NOMO-1 treated with DMSO at 0.1 percent for 48 hours (cell line): ENCODE measurements at regions not wholly inside any gene's neighbourhood (a gene's known extent, or its start where the extent isn't known, plus 50 kb on each side); places are given as distances from the start of the nearest gene placed in this dataset.
"Not testable (repeated sequence)": the region's sequence is repeated elsewhere in the genome, so short reads cannot be mapped to it uniquely, and the experiment has no call there.

Source experiments
- DNase-seq: peaks from one replicate; lab custom pipeline; 2025; ENCODE audit not compliant: unreplicated experiment; lab: John Stamatoyannopoulos, UW

DNA sequence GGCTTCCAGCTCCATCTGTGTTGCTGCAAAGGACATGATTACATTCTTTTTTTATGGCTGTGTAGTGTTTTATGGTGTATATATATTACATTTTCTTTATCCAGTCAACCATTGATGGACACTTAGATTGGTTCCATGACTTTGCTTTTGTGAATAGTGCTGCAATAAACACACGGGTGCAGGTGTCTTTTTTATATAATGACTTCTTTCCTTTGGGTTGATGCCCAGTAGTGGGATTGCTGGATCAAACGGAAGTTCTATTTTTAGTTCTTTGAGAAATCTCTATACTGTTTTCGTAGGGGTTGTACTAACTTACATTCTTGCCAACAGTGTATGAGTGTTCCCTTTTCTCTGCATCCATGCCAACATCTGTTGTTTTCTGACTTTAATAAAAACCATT, 189.7 kb downstream of the ACTR3B start:
- no peak for DNase-seq

DNA sequence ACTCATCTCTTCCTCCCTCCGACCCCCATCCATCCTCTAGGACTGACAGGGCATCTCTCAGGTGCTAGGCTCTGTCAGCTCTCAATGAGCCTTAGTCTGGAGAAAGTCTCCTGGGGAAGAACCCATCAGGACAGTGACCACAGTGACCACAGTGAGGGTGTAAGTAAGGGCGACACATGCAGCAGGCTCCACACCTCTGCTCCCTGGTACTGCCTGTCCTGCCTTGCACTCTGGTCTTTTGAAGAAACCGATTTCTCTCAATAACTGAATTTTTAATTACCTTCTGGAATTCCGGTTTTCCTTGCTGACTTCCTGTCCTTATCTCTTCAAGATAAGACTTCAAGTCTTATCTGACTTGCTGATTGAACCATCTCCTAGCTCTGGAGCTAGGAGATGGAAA, 190.2 kb downstream of the ACTR3B start:
- no peak for DNase-seq

DNA sequence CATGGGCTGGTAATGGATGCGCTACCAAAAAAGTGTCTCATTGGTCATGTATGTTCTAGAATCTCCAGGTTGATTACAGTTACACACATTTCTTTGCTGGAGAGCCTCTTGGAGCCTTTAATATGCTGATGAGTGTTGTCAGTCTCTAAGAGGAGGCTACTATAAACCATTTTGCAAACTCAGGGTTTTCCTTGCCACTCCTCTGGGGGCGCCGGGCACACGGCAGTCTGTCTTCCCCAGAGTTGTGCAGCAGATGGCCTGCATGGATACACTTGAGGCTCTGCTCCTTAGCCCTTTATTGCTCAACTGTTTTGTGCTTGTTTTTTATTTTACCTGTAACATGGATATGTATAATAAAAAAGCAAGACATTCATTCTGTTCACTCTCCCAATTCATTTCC, 196.5 kb downstream of the ACTR3B start:
- DNase-seq, result no peak

DNA sequence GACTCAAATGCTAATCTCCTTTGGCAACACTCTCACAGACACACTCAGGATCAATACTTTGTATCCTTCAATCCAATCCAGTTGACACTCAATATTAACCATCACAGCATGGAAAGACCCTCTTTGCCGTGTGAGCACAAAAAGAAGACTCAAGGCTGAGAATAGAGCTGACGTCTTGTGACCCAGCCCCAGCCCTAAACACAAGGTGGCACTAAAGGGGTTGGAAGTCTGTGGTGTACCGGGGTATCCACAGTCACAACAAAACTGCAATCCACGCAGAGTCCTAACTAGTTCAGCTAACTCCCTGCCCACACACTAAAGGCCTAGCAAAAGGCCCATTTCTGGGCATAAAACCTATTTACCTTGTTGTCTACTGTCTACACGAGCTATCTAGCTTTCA, 200.1 kb downstream of the ACTR3B start:
- no peak for DNase-seq

DNA sequence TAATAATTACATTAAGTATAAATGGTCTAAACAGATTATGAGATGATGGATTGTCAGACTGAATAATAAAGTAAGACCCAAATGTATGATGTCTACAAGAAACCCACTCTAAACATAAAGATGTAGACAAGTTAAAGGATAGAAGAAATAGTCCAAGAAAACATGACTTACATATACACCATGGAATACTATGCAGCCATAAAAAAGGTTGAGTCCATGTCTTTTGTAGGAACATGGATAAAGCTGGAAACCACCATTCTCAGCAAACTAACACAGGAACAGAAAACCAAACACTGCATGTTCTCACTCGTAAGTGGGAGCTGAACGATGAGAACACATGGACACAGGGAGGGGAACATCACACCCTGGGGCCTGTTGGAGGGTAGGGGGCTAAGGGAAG, 202.2 kb downstream of the ACTR3B start:
- DNase-seq, result not testable (repeated sequence)

DNA sequence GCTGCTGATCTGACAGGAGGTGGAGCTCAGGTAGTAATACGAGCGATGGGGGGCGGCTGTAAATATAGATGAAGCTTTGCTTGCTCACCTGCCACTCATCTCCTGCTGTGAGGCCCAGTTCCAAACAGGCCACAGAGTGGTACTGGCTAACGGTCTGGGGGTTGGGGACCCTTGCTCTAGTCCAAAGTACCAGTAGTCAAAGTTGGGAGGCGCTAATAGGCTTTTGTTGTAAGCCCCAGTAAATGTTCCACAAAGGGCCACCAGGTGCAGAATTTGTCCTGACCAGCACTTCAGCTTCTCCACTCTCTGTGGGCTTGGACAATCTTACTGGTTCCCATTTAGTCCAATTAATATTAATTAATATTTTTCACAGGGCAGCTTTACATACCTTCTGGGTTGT, 206.6 kb downstream of the ACTR3B start:
- no peak for DNase-seq

DNA sequence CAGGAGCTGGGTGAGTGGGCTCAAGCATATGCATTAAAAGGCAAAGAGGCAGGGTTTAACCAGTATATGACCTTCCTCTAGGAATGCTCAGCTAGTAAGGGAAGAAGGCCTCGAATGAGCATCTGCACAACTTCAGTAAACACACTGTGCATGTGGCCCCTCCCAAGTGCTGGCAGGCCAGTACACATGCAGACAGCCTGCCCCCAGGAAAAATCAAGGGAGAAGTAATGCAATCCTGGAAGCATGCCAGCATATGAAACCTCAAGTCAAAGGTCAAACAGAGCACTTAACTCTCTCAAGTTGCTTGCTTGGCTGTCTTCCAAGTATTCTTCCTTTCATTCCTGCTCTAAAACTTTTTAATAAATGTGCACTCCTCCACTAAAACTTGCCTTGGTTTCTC, 208.4 kb downstream of the ACTR3B start:
- no peak for DNase-seq

DNA sequence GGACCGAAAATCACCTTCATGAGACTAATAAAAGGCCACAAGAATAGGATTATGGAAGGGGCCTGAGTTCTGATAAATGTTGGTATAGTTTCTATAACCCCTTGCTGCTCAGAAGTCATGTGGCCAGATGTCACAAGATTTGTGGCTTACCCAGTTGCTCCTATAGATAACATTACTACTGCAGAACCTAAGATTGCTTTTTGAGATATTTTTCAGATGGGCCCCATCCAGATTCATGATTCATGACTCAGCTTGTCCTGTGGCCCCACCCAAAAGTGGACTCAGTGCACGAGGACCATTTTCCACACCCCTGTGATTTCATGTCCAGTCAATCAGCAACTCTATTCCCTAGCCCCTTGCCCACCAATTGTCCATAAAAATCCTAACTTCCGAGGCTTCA, 209.0 kb downstream of the ACTR3B start:
- no peak for DNase-seq

DNA sequence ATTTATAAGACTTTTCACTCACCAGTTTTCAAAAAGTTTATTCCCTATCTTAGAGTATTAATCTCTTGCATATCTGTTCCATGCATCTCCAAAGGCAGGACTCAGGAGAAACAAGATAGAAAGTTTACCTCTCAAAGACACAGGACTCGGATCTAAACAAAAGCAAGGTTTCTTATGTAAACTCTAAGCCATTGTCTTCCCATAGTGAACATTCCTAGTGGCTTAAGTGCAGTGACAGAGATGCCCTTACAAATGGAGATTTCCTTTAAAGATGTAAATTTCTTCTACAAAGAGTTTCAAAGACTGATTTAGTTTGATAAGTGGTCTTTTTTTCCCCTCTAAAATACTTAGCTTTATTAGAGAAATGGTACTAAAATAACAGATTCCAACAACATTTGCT, 209.8 kb downstream of the ACTR3B start:
- no peak for DNase-seq

DNA sequence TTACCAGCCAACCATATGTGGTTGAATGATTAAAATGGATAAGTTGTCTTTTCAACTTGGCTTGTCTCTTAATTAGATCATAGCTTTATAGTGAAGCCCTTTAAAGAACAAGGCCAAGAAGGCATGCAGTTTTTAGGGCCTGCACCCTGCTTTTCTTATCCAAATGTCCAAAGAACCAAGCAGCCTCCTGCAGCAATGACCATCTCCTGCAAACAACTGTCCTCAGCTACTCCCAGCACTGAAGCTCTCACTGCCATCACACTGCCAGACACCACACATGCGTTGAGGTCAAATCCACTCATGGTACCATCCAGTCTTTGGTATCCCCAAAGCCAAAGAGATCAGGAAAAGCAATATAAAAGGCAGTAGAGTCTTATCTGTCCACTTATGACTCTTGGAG, 210.3 kb downstream of the ACTR3B start:
- DNase-seq, result no peak

DNA sequence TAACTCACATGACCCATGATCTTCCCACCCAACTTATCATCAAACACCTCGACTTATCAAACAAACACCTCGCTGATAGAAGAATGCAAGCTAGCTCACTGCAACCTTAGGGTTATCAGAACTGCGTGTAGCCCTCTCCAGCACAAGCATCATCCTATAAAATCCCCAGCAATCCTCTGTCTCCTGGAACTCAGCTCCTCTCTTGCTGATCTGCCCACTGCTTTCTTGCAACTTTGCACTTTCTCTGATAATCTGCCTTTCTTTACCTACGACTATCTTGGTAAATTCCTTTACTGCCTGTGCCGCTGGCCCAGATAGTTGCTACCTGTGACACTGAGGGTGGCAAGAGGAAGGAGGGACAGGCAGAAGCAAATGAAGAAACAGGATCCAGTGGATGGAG, 210.9 kb downstream of the ACTR3B start:
- DNase-seq, result no peak

DNA sequence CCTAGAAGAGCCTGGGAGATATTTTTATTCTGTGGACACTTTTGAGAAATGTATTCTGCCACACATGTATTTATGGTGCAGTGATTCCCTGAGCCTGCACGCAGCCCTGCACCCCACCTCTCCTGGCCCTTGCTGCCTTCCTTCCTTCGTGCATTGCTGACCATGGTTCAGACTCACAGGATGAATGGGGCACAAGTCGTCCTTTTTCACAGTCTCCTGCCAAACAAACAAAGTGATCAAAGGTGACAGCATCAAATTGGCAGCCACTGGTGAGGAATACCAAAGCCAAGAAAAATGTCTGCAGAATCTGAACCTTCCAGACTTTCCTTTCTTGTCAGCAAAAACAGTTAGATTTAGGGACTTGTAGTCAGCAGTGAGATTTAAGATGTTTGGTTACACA, 215.0 kb downstream of the ACTR3B start:
- DNase-seq, result no peak

DNA sequence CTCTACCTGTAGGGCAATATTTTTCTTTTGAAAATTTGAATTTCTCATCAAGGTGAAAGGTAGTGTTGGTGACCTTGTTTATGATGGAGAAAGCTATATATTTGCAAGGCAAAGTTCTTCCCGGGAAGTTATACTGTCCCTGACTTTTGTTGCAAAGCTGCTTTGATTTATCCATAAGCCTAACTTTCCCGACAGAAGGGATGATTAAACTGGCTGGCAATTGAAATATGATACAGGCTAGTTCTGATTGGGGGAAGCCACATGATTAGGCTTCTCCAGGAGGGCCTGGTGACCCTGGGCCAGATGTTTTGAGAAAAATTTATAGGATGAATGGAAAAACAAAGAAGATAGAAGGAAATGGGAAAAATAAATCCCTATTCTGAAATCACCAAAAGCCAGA, 215.5 kb downstream of the ACTR3B start:
- DNase-seq, result no peak

DNA sequence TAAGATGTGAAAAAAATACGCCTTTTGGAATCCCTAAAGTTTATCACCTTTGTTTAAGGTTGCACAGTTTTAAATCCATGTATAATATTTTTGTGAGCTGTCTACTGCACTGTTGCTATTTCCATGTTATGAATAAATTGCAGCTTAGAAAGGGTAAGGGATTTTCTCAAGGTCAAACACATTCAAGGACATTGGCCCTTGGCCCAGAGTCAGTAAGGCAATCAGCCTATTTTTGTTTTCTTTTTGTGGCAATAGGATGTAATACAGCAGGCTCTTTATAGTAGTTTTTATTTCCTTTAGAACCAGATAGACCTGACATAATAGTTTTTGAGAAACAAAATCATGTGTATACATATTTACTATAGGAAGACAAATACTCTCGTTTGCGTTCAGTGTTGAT, 219.8 kb downstream of the ACTR3B start:
- no peak for DNase-seq

DNA sequence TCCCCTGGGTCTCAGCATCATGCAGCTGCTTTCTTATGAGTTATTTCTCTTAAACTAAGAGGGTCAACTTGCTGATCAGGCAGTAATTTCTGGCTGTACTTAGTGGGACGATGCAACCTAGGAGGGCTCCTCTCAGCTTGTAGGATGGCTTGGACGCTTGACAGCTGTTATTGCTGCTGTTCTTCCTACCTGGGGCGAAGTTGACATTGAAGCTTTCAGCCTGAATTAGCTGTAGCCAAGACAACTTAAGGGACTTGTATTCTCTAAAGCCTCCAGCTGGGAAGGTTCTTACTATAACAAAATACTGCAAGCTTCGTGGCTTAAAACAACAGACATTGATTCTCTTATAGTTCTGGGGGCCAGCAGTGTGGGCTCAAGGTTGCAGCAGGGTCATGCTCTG, 224.9 kb downstream of the ACTR3B start:
- DNase-seq, result no peak

DNA sequence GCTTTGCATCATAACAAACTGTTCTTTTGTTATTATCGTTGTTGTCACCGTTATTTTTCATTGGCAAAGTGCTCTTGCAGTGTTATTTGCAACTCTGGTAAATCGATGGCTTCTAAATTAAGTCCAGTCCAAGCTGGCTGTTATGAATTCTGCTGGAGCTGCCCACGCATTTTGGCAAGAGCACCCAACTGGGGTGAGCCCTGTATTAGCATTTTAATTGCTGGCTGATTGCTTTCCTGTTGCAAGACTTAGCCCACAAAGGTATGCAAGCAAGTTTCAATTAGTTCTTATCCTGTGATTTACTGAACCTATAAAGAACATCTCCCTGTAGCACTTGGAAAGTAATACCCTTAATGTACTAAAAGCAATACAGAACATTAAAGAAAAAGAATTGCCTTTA, 226.8 kb downstream of the ACTR3B start:
- DNase-seq, result no peak

DNA sequence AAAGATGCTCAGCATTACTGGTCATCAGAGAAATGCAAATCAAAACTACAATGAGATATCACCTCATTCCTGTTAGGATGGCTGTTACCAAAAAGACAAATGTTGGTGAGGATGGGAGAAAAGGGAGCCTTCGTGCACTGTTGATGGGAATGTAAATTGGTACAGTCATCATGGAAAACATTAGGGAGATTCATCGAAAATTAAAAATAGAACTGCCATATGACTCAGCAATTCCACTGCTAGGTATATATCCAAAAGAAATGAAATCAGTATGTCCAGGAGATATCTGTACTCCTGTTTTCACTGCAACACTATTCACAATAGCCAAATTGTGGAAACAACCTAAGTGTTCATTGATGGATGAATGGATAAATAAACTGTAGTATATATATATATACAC, 228.1 kb downstream of the ACTR3B start:
- DNase-seq, result no peak

DNA sequence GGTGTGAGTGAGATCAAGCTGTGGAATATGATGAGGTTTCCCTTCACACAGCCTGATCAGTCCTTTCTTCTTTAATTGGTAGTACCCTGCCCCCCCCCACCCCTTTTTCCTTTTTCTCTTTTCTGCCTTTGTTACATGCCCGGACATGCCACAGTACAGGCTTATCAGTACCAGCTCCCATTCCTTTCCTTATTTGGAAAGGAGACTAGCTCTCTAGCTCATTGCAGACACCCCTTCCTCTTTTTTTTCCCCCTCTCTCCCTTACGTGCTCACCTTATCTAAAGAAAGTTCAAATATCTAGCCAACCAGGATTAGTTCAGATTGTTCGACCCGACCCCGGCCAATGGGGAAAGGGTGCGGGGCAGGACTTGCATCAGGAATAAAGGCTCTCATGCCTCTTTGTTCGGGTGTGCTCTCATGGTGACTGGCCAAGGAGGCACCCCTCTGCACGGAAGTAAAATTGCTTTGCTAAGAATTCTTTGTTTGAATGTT, 230.4 kb downstream of the ACTR3B start:
- DNase-seq, result no peak

DNA sequence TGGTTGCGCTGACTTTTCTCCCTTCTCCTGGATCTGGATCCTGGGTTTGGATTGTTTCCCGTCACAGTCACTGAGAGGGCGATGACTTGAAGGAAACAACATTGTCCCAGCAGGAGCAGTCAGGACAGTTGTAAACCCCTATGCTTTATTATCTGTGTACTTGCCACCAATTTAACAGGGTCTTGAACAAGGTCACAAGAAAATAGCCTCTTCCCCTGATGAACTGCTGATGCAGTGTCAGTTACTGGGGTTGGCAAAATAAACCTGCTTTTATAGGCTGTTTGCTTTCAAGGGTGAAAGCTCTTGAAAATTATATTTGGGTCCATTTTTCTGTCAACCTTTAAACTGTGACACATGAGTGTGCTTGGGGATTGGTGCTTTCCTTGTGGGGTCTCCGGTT, 238.9 kb downstream of the ACTR3B start:
- no peak for DNase-seq

DNA sequence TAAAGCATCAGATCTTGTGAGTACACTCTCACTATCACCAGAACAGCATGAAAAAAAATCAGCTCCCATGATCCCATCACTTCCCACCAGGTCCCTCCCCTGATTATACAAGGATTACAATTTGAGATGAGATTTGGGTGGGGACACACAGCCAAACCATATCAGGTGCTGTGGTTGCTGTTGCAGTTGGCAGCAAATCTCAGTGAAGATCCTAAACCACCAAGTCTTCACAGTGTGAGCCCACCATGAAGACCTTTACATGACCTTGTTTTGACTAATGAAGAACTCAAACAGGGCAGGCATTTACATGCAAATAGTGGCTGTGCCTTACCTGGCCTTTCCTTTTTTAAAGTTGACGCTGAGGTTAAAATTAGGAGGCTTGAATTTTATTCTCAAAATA, 242.6 kb downstream of the ACTR3B start:
- DNase-seq, result no peak

DNA sequence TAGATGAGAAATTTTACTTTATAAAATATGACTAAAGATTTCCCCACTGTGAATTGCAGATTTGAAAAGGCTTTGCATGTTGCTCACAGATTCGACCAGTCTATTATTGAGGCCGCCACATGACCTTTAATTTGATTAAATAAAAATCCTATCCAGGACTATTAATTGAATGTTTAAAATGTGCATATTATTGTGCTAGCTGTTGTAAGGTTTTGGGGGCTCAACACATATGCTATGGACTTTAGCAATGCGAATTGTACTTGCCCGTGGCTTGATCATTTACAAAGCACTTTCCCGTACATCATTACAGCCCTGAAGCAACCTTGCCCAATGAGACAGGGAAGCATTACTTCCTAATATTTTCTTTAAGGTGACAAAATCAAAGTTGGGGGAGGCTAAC, 243.0 kb downstream of the ACTR3B start:
- DNase-seq, result no peak

DNA sequence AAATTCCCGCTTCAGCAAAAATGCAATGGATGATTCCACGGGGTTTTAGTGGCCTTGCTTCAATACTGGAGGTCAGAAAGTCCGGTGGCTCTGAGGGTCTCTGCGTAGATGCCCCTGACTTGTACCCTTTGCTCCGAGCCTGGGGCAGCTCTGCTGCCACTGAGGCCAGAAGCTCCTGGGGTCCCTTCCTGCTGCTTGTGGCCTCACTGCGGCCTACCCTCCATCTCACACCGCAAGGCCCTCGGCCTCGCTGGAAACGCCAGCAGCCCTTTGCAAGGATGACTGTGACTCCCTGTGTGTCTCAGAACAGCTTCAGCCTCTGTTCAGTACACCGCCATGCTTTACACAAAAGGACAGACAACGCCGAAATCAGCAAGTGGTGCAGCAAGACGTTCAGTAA, 244.8 kb downstream of the ACTR3B start:
- no peak for DNase-seq

DNA sequence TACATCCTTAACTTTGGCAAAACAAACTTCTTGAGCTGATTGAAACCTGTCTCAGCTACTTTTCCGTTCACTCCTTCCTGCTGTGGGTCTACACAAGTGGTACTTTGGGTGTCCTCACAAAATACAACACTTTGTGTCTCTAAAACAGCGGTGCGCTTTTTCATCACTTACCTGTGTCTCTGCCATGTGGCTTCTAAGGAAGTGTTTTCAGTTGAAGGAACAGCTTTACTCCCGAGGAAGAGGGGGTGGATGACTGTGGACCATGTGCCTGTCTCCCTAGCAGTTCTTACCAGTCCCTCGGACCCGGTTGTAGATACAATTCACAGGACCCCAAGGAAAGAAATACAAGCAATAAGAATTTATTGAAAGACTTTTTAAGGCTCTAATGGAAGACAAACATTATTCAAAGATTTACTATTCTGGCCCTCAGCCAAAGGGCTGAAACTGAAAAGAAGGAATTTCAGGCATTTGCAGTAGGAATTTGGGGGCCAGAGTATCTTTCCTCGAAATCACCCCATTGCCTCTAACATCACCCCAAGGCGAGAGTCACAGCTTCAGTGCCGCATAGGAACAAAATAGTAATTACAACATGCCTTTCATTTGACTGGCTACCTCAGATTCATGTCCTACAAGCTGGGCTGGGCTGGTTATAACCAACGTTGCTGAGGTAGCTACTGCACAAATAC, 246.3 kb downstream of the ACTR3B start:
- no peak for DNase-seq

DNA sequence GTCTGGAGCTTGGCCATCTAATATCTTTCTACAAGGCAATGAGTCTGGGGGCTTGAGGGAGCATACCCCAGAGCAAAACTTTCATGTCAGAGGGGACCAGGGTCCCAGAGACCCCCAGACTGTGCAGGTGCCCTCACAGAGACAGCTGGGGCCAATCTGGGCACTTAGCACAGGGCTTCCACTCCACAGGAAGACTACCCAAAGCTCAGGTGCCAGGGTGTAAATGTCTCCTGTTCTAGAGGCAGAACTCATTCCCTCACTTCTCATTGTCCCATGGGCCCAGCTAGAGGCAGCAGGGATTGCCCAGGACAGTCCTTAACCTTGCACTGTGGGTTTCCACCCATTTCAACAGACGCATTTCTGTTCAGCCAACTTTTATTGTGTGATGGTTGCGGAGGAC, 246.9 kb downstream of the ACTR3B start:
- DNase-seq, result no peak
